ENCODE measurements at regions not wholly inside any gene's neighbourhood (a gene's known extent, or its start where the extent isn't known, plus 50 kb on each side); places are given as distances from the start of the nearest gene placed in this dataset.
"Not testable (repeated sequence)": the region's sequence is repeated elsewhere in the genome, so short reads cannot be mapped to it uniquely, and the experiment has no call there.

DNA sequence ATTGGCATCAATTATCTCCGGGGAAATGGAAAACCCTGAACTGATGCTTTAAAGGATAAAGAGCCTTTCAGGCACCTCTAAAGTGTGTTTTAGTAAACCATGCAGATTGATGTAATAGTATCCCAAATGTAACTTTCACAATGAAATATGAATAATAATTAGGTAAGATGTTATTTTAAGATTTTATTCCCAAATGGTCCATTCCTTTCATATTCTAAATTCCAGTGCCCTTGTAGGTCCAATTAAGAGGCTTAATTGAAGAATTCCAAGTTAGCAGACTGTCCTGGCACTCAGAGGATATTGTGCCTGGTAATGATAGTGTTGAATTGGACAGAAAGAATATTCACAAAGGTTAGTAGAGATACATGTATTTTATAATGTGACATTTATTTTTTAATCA is 352.5 kb upstream of the NUDT12 start:
- no peak for DNase-seq

- DNase-seq = no peak
These were observed 348.2 kb upstream of the NUDT12 start for GRCh38 chr5:103910786-103911185.

DNA sequence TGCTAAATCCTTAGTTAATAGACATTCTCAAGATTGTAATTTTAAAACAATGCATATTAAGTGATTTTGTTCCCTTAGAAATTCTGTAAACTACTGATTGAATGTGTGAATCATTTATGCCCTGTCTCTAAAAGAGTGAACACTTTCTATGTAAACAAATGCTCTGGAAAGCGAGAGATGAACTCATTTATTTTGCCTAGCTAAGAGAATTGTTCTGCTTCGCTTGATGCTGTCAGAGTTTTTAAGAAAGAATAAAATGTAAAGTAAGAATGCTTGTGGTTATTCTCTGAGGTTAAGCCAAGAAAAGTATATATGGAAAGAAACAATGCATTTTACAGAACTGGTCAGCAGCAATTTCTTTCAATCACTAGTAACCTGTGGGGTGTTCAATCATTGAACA is 347.4 kb upstream of the NUDT12 start:
- no peak for DNase-seq

DNA sequence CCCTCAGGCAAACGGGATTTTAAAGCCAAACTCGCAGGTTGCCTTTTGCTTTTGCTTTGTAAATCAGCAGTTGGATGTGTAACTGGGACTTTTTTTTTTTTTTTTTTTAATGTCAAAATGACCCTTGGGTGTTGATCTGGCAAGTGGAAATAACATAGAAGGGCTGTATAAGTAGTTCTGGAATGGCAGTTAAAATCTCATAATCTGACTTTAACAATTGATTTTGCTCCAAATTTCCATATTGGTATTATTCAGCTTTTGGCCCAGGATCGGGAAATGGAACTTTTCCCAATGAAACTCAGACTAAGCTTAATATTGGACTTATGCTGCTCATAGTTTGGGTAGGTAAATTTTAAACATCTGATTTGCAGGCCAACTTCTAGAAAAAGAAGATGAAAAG is 346.8 kb upstream of the NUDT12 start:
- DNase-seq = no peak

DNA sequence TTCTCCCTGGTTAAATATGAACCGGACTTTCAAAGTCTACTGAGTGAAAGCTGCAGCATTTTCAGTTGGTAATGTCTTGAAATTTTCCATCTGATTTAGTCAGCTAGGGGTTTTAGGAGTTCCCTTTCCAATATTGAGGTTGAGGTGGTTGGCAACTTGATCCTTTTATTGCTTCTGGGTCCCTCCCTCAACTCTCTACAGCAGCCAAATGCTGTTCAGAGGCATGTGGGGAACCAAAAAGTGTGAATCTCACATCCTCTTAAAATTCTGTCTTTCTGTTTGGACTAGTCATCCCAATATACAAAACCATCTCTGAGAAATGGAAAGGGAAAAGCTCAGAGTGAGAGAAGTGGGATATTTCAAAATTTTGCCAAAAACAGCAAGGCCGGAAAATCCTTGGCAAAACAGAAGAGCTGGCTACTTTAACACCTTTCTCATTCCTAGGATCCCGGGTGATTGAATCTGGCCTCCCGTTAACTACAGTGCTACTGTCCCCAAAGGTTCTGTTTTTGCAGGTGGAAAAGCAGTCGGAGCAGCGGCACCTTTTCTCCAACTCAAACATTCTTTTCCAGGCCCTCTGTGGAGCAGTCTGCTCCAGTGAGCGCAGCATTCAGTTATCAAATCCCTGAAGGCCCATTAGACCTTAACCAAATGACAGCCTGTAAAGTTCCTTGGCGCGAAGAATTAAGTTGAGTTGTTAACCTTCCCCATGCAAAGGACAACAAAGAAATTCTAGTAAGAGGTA is 345.9 kb upstream of the NUDT12 start:
- DNase-seq = no peak

DNA sequence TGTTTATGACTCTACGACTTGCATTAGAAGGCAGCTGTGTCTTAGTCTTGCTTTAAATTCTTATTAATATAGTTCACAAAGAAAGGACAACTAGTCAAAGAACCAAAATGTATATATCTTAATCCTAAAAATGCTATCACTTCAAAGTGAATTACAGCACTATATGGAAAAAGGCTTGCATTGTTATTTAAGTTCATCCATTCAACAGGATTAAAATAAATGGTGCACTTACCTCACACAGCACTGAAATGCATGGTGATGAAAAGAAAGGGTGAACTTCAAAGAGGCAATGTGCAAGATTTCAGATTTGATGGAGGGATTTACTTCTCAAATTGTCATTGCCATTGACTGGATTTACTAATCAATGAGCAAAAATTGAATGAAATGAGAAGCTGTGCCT is 344.4 kb upstream of the NUDT12 start:
- DNase-seq = no peak

DNA sequence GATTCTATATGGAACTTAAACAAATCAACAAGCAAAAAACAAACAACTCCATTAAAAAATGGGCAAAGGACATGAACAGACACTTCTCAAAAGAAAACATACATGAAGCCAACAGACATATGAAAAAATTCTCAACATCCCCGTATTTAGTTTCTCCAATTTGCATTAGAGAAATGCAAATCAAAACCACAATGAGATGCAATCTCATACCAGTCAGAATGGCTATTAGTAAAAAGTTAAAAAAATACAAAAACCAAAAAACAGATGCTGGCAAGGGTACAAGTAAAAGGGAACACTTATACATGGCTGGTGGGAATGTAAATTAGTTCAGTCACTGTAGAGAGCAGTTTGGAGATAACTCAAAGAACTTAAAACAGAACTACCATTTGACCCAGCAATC is 342.1 kb upstream of the NUDT12 start:
- no peak for DNase-seq

- no peak for DNase-seq
These were observed 340.3 kb upstream of the NUDT12 start for GRCh38 chr5:103902893-103903292.

- no peak for DNase-seq
These were observed 339.3 kb upstream of the NUDT12 start for GRCh38 chr5:103901885-103902284.

- DNase-seq = no peak
These were observed 334.0 kb upstream of the NUDT12 start for GRCh38 chr5:103896593-103896992.

DNA sequence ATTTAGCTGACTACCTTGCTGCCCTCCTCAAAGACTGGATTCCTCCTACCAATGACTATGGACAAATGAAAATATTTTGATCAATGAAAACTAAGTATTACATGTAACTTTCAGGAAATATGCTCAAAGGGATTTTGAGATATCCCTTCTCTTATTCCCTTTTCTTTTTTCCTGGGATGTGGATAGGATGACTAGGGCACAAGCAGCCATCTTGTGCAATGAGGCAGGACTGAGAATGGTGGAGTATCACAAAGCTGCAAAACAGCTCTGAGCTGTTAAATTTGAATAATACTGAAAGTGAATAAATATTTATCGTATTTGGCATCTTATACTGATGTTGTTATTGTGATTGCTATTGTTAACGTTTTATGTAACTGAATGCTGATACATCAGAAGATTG is 333.1 kb upstream of the NUDT12 start:
- DNase-seq = no peak

DNA sequence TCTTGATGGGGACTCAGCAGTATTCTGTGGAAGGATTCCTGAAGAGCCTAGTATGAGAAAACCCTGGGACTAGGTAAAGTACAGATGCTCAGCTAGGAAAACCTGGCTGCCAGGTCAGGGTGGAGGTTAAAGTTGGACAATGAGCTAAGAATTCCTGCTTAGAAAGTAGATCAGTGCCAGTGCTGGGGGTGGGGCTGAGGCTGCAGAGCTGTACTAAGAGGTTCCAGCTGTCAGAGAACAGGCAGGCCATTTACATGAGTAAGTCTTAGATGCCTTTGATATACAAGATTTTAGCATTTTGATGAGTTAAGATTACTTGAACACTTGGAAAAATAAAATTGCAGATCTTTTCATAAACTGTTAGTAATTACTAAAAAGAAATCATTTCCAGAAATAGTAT is 332.3 kb upstream of the NUDT12 start:
- no peak for DNase-seq

DNA sequence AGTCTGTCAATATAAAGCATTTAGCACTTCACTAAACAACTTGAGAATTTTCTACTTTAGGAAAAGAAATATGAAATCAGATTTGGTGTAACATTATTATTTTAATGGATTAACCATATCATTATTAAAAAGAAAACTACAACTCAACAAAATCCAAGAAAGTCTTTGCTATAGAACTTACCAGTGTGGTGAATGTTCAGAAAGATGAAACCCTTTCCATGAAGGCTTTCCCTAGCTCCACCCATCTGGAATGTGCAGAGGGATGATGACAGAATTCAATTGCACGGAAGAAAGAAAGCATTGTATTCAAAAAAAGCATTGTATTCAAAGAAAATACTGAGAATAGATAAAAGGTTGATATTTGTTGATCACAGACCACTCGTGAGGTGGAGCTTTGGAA is 328.6 kb upstream of the NUDT12 start:
- DNase-seq = no peak

DNA sequence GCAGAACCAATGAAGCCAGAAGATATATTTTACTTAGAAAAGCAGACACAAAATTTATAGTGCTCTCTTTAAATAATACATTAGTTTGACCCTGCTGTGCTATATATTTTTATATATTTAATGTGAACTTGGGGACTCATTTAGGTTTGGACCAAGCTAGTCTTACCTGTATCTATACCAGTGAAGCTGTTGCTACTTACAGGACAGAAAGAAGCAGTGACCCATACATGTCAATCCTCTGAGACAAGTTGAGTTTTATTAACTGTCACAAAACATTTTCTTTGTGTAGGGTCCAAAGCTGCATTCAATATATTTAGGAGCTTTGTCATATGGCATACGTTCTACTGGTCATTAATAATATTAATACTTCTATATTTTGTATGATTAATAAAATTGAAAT is 327.7 kb upstream of the NUDT12 start:
- DNase-seq = no peak

GRCh38 chr5:103889500-103890209 is 327.1 kb upstream of the NUDT12 start:
- no peak for DNase-seq

DNA sequence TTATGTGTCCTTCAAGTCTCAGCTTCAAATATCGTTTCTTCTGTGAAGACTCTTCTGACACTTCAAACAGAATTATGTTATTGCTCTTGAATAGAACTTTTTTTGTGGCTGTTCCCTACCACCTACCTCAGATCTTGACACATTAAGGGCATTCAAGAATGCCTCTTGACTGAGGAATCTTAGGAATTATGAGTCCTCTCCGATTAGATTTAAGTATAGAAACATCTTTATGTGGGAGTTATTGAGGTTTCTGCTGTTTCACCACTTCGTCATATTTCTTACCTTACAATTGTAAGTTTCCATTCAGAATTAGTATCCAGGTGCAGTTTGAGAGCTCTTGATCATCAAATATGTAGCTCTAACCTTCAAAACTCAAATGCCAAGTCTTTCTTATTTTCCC is 324.2 kb upstream of the NUDT12 start:
- no peak for DNase-seq

DNA sequence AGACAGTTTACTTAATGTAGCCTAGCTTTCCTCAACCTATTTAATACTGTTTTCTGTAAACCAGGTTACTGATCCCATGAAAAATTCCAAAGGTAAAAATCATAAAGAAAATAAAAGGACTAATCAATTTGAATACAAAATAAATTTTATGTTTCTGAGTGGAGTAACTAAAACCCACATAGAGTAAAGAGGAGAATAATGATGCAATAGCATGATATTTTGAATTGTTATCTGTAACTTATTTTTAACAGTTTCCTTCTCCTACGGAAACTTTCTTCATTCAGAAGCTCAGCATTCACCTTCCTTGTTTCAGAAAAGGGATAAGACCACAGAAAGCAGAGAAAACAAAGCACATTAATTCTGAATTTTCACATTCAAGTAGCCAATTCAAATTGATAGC is 320.6 kb upstream of the NUDT12 start:
- DNase-seq = no peak

- no peak for DNase-seq
These were observed 319.0 kb upstream of the NUDT12 start for GRCh38 chr5:103881560-103881959.

DNA sequence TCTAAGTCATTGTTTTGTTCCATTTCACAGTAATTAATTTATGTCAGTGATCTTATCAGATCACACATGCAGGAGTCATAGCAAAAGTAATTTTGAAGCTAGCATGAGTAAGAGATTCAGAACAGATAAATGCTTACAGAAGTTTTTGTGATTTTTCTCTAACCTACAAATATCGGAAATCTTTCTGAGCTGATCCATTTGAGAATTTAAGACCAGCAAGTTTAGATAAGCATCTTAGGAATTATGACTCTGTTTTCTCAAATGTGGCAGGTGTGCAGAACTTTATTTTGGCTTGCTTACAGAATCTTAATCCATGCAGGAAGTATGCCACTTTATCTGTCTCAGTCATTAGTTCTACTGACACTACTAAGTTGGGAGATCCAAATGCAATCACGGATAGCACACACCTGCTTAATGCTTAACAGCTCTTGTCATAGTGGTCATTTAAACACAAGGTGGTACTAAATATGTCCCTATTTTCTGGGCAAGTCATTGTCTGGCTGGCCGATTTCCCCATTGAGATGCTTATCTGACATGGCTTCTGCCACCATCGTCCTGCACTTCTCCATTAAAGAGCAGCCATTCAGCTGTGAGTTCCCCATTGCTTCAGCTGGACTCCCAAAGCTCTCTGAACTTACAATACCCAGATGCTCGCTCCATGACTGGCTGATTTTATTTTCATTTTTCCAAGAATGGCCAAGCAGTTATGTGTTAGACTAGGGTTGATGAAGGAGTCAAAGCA is 305.4 kb upstream of the NUDT12 start:
- no peak for DNase-seq

DNA sequence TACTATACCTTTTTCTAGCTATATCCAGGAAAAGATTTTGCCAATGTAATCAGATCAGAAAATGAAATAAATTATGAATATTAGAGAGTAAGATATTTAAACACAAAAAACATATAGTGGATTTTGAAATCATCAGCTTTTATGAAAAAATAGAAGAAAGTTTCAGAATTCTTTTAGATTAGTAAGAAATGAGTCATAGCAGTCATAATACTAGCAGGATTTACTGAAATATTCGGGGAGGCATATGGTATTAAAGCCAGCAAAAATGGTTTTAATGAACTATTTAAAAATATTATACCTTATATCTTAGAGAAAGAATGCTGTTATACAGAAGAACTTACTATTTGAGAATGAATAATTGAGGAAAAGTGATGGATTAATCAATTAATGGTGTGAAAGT is 303.6 kb upstream of the NUDT12 start:
- DNase-seq = no peak

DNA sequence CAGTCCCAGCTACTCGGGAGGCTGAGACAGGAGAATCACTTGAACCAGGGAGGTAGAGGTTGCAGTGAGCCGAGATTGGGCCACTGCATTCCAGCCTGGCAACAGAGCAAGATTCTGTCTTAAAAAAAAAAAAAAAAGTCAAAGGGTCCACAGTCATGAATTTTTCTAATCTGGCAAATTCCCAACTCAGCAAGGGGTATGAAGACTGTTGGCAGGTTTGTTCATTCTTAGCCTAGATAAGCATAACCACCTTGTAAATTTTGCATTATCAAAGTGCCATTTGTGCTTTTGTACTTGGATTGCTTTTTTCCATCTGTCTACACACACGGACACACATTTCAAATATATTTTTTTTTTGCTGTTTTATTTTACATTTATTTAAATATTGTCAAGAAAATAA is 299.8 kb upstream of the NUDT12 start:
- DNase-seq = no peak

- no peak for DNase-seq
These were observed 297.7 kb upstream of the NUDT12 start for GRCh38 chr5:103860327-103860726.

GRCh38 chr5:103858367-103858766 is 295.8 kb upstream of the NUDT12 start:
- DNase-seq = not testable (repeated sequence)

- no peak for DNase-seq
These were observed 288.5 kb upstream of the NUDT12 start for GRCh38 chr5:103851091-103851490.
